Neural progenitor cell (in vitro differentiated cells): ENCODE measurements at regions not wholly inside any gene's neighbourhood (a gene's known extent, or its start where the extent isn't known, plus 50 kb on each side); places are given as distances from the start of the nearest gene placed in this dataset.

Source experiments
- EZH2 ChIP-seq: fragments of 200-600 bp; sonication (generic); IDR thresholded peaks from 2 replicates; pipeline ENCODE4 v1.6.1; 2017; ENCODE audit warnings: antibody characterized with exemption, mild to moderate bottlenecking, moderate library complexity
- EZH2phosphoT487 ChIP-seq: fragments of 200-600 bp; sonication (generic); IDR thresholded peaks from 2 replicates; pipeline ENCODE4 v1.6.1; 2017; ENCODE audit warnings: antibody characterized with exemption
- TF ChIP-seq, protein P1 (sequence below): fragments of 200-600 bp; sonication (generic); IDR thresholded peaks from 2 replicates; pipeline ENCODE4 v1.5.1; 2017; ENCODE audit warnings: antibody characterized with exemption, mild to moderate bottlenecking

DNA sequence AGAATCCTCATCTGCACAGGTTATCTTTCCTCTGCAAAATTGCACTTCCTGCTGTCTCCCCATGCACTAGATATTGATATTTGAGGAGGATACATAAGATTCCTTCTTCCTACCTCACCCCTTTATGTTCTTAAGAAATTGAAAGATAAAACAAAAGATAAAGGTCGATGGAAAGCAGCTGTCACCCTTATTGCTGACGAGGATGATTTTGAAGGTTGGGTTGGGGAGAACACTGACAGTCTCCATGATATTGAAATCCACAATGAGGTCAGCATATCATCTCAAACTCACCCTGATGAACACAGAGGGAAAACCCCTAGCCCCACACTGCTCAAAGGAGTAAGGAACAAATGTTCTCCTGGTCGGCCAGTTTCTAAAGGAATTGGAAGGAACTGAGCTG, 110.6 kb upstream of the FUT9 start:
- TF ChIP-seq, protein P1, sequence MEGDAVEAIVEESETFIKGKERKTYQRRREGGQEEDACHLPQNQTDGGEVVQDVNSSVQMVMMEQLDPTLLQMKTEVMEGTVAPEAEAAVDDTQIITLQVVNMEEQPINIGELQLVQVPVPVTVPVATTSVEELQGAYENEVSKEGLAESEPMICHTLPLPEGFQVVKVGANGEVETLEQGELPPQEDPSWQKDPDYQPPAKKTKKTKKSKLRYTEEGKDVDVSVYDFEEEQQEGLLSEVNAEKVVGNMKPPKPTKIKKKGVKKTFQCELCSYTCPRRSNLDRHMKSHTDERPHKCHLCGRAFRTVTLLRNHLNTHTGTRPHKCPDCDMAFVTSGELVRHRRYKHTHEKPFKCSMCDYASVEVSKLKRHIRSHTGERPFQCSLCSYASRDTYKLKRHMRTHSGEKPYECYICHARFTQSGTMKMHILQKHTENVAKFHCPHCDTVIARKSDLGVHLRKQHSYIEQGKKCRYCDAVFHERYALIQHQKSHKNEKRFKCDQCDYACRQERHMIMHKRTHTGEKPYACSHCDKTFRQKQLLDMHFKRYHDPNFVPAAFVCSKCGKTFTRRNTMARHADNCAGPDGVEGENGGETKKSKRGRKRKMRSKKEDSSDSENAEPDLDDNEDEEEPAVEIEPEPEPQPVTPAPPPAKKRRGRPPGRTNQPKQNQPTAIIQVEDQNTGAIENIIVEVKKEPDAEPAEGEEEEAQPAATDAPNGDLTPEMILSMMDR = no peak
- TF ChIP-seq EZH2 = no peak
- TF ChIP-seq EZH2phosphoT487 = no peak
